Lower lobe of right lung (tissue), 2 donors: ENCODE measurements at regions not wholly inside any gene's neighbourhood (a gene's known extent, or its start where the extent isn't known, plus 50 kb on each side); places are given as distances from the start of the nearest gene placed in this dataset.
A peak's percentile ranks its signal among the peaks of the same experiment; 100 is the strongest.

ENCODE experiments used
- ATAC-seq, 2 donors: fragments of 200-7000 bp; cut with Tn5 transposase; one replicate each; pipeline ENCODE4 v1.9.1; 2020 to 2022; ENCODE audit warnings: mild to moderate bottlenecking in 2 of 2, moderate library complexity in 2 of 2
- DNase-seq: peaks from one replicate; pipeline ENCODE4 v3.0.0-alpha.2; 2020
- H3K27ac ChIP-seq: fragments of 200-600 bp; one replicate; pipeline ENCODE4 v1.8.0; 2022
- H3K27me3 ChIP-seq: fragments of 200-600 bp; one replicate; pipeline ENCODE4 v1.8.0; 2022; ENCODE audit warnings: low read depth
- H3K36me3 ChIP-seq: fragments of 200-600 bp; one replicate; pipeline ENCODE4 v1.8.0; 2022; ENCODE audit warnings: mild to moderate bottlenecking
- H3K4me1 ChIP-seq: fragments of 200-600 bp; one replicate; pipeline ENCODE4 v1.8.0; 2022
- H3K4me3 ChIP-seq: fragments of 200-600 bp; one replicate; pipeline ENCODE4 v1.8.0; 2022; ENCODE audit warnings: mild to moderate bottlenecking
- H3K9me3 ChIP-seq: fragments of 200-600 bp; one replicate; pipeline ENCODE4 v1.8.0; 2022
- CTCF ChIP-seq: fragments of 200-600 bp; IDR thresholded peaks from one replicate; pipeline ENCODE4 v1.8.0; 2022; ENCODE audit warnings: antibody characterized with exemption, mild to moderate bottlenecking
- intact Hi-C: fragments of 100-400 bp; cut with DNase I; formaldehyde crosslinking; loops from one replicate; pipeline ENCODE4 v1.11.0; 2022
- donor health status: DM: no; HTN: yes; CAD: no; lungs with severe emphysema.

GRCh38 chr6:106763361-106763760 lies 134.0 kb downstream of the QRSL1 start:
- H3K4me3 ChIP-seq: no peak overlapping the region
- no peaks in the 10 kb centered on the region for H3K4me1 ChIP-seq
- no peaks in the 10 kb centered on the region for H3K9me3 ChIP-seq
- intact Hi-C loops: no loop called here
- no peaks in the 10 kb centered on the region for H3K27me3 ChIP-seq
- H3K27ac ChIP-seq: no peak overlapping the region
- ATAC-seq (no peak), DNase-seq (no peak)
- TF ChIP-seq CTCF: no peak
- no peaks in the 10 kb centered on the region for H3K36me3 ChIP-seq

GRCh38 chr6:106761160-106761559 lies 131.8 kb downstream of the QRSL1 start:
- Histone ChIP-seq H3K36me3 (no peaks in the 10 kb centered on the region), H3K9me3 (no peaks in the 10 kb centered on the region), H3K27me3 (no peaks in the 10 kb centered on the region), H3K4me3 (no peak overlapping the region), H3K27ac (no peak overlapping the region), H3K4me1 (no peaks in the 10 kb centered on the region)
- TF ChIP-seq CTCF: no peak
- ATAC-seq: no peak
- no peak for DNase-seq
- intact Hi-C loops: no loop called here

GRCh38 chr6:106759112-106759511 lies 129.7 kb downstream of the QRSL1 start:
- H3K4me3 ChIP-seq: no peak overlapping the region
- no peak for TF ChIP-seq CTCF
- no peaks in the 10 kb centered on the region for H3K27me3 ChIP-seq
- no peak overlapping the region for H3K27ac ChIP-seq
- H3K36me3 ChIP-seq: no peaks in the 10 kb centered on the region
- no peak for DNase-seq
- intact Hi-C loops: no loop called here
- no peaks in the 10 kb centered on the region for H3K9me3 ChIP-seq
- no peaks in the 10 kb centered on the region for H3K4me1 ChIP-seq
- ATAC-seq: no peak

GRCh38 chr6:106757722-106758467 lies 128.5 kb downstream of the QRSL1 start:
- H3K9me3 ChIP-seq: no peaks in the 10 kb centered on the region
- TF ChIP-seq CTCF: no peak
- no peaks in the 10 kb centered on the region for H3K27me3 ChIP-seq
- no peak for DNase-seq
- intact Hi-C loops: no loop called here
- no peak overlapping the region for H3K4me3 ChIP-seq
- H3K27ac ChIP-seq: no peak overlapping the region
- no peaks in the 10 kb centered on the region for H3K36me3 ChIP-seq
- peak; percentile 47 to 76 for ATAC-seq
- no peaks in the 10 kb centered on the region for H3K4me1 ChIP-seq

DNA sequence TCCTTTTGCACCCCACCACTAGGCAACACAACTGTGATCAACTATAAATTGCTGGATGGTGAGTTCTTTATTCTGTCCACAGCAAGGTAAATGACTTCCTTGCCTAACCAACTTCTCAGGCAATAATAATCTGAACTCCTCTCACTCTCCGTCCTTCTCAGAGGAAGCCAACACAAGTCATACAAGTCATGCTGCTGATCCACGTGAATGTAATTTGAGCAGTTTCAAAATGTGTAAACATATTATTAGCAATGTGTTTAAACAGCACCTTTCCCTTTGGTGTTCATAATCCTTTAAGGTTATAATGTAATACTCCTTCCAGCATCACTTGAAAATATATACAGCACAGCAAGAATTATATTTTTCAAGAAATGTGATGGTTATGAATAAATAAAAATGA lies 127.9 kb downstream of the QRSL1 start:
- no peak for DNase-seq
- TF ChIP-seq CTCF: no peak
- intact Hi-C loops: no loop called here
- Histone ChIP-seq H3K27ac (no peak overlapping the region), H3K36me3 (no peaks in the 10 kb centered on the region), H3K9me3 (no peaks in the 10 kb centered on the region), H3K4me1 (no peaks in the 10 kb centered on the region), H3K4me3 (no peak overlapping the region), H3K27me3 (no peaks in the 10 kb centered on the region)
- ATAC-seq: peak; percentile 68
